GM12892 (cell line): ENCODE measurements at regions not wholly inside any gene's neighbourhood (a gene's known extent, or its start where the extent isn't known, plus 50 kb on each side); places are given as distances from the start of the nearest gene placed in this dataset.
A peak's percentile ranks its signal among the peaks of the same experiment; 100 is the strongest.
"Not testable (repeated sequence)": the region's sequence is repeated elsewhere in the genome, so short reads cannot be mapped to it uniquely, and the experiment has no call there.

Source experiments
- DNase-seq: peaks from one replicate; pipeline ENCODE4 v3.0.0; 2011; ENCODE audit not compliant: insufficient read length
- FAIRE-seq: peaks from 2 replicates; lab custom pipeline; 2011; peaks lifted over from hg19 to GRCh38; lab: Jason Lieb, UNC
- POLR2A ChIP-seq: IDR thresholded peaks from 2 replicates; pipeline ENCODE4 v1.6.1; 2011; ENCODE audit warnings: low read depth, low read length, control low read depth
- POLR2AphosphoS5 ChIP-seq: IDR thresholded peaks from 2 replicates; pipeline ENCODE4 v1.6.1; 2011; ENCODE audit warnings: low read depth, low read length, control low read depth
- TAF1 ChIP-seq: IDR thresholded peaks from 2 replicates; pipeline ENCODE4 v1.6.1; 2011; ENCODE audit warnings: low read depth, mild to moderate bottlenecking, control low read depth, low read length, borderline replicate concordance

DNA sequence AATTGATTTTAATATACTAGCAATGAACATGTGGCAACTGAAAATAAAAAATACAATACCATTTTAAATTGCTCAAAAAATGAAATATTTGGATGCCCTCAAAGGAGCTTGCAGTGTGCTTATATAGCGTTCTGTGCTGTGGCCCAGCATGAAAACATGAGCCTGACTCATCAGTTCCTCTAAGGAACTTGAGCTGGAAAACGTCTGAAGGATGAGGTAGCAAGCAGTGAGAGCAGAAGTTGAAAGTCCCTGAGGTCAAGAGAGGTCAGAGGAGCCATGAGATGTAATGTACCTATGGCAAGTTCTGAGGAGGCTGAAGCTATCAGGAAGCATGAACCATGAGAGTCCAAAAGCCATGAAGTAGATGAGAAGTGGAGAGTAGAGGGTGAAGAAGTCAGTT lies 59.7 kb downstream of the HMGB3 start:
- FAIRE-seq = no peak
- TF ChIP-seq POLR2A = no peak
- no peak for TF ChIP-seq TAF1

GRCh38 chrX:151066373-151066772 lies 83.2 kb downstream of the HMGB3 start:
- not testable (repeated sequence) for DNase-seq, FAIRE-seq

More for the DNA sequence above, 59.7 kb downstream of the HMGB3 start:
- DNase-seq = no peak

GRCh38 chrX:151073767-151074166 lies 90.6 kb downstream of the HMGB3 start:
- no peak for TF ChIP-seq TAF1
- no peak for TF ChIP-seq POLR2A
- no peak for TF ChIP-seq POLR2AphosphoS5

DNA sequence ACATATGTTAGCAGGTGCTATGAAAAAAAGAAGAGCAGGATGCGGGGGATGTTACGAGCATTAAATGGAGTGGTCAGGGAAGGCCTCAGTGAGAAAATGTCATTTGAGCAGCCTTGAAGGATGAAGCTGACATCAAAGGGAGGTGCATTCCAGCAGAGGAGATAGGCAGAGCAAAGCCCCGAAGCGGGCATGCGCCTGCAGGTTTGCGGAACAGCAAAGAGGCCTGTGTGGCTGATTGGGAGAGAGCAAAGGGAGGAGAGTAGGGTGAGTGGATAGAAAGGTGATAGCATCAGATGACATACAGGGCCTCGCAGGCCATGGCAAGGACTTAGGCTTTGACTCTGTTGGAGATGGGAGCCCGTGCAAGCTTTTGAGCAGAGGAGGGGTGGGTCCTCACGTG lies 95.4 kb upstream of the GPR50 start:
- TF ChIP-seq POLR2A = no peak
- TF ChIP-seq TAF1 = no peak
- TF ChIP-seq POLR2AphosphoS5 = no peak
- DNase-seq = no peak

More at GRCh38 chrX:151073767-151074166, 90.6 kb downstream of the HMGB3 start:
- FAIRE-seq (no peak), DNase-seq (no peak)

DNA sequence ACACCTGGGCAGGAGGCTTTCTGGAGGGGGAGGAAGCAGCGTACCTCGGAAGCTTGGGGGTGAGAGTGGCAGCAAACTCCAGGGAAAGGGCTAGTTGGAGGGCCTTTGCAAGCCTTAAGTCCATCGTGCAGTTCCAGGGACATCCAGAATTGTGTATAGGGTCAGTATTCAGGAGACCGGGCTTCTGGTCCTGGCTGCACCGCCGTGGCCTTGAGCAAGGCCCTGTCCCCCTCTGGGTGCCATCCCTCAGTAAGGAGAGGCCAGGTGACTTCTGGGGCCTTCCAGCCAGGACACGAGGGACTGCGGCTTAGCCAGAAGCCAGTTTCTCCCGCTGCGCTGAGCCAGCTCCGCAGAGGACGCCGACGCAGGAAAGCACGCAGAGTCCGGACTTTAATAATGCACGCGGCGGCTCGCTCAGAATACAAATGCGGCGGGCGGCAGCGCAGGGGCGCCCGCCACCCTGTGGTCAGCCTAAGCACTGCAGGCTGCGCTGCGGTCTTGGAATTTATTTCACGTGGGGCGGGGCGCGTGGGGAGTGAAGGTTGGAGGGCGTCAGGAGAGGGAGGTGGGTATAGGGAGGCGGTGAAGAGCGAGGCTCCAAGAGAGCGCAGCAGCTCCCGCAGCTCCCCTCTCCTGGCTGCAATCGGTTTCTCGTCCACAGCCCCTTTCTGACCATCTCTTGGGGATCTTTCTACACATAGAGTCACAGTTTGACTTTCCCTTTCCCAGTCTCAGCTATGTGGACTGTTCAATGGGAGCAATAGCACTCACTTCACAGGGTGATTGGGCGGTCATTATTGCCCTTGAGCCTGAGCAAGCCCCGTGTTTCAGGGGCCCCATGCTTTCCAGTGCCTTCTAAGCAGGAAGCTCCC lies 94.1 kb upstream of the GPR50 start:
- no peak for TF ChIP-seq POLR2AphosphoS5
- no peak for TF ChIP-seq TAF1
- no peak for TF ChIP-seq POLR2A
- FAIRE-seq (peak; percentile 79), DNase-seq (peak; percentile 55)

More for the DNA sequence above, 95.4 kb upstream of the GPR50 start:
- no peak for FAIRE-seq

DNA sequence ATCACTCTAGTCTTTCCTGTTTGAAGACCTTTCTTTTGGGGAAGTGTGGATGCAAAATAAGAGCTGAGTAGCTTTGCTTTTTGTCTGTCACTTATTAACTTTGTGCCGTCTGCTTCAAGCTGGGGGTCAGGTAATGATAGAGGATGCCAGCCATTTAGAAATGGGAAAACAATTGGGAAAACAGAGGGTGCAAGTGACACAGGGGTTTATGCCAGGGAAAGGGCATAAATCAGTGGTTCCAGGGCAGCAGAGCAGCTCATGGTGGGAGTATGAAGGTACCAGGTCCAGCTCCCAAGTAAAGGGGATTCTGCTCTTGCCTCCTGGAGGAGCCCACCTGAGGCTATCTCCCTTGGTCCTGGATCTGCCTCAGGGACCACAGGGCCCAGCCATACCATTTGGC lies 91.9 kb upstream of the GPR50 start:
- DNase-seq (no peak), FAIRE-seq (no peak)
- TF ChIP-seq TAF1 (no peak), POLR2AphosphoS5 (no peak), POLR2A (no peak)

DNA sequence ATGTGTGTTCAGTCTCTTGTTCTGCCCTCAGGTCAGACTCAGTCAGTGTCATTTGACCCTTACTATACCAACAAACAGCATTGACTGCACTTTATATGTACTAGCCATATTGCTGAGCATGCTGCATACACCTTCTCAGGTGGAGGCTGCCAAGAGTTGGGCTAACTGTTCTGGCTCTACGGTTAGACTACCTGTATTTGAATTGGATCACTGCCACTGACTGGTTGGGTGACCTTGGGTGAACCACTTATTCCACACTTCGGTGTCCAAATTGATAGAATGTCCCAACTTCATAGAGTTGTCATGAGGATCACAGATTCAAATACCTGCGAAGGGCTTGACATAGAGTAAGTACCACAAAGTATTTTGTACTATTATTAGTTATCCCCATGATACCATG lies 91.2 kb upstream of the GPR50 start:
- TF ChIP-seq POLR2A = no peak
- no peak for TF ChIP-seq POLR2AphosphoS5
- no peak for TF ChIP-seq TAF1
- DNase-seq (no peak), FAIRE-seq (no peak)

DNA sequence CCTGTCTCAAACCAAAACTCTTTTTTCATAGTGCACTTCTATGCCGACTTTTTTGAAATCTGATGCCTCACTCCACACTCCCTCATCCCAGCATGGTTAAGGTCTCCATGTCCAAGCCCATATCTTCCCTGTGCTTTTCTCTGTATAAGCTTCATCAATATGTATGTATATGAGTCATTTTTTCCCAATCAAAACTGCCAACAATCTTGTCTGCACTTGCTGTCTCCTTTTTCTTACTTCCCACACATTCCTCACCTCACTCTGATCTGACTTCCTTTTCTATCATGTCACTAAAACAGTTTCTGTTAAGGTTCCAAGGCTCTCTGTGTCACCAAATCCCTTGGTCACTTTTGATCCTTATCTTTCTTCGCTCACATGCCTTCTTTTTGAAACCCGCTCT lies 88.2 kb upstream of the GPR50 start:
- no peak for FAIRE-seq
- TF ChIP-seq POLR2AphosphoS5 (no peak), TAF1 (no peak), POLR2A (no peak)
- DNase-seq = no peak

DNA sequence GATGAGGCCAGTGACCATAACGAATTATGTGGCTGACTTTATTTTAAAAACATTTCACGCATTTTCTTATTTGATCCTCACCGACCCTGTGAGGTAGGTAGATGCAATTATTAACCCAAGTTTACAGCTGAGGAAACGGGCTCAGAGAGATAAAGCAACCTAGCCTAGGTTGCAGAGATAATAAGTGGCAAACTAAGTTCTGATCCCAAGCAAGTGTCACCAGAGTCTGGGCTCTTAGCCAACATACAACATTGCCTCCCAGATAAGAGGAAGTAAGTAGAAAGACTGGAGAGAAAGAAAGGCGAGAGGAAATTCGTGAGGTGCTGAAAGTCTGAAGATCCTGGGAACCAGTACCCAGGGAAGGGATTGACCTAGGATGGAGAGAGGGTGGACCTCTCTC lies 77.4 kb upstream of the GPR50 start:
- FAIRE-seq = no peak
- TF ChIP-seq TAF1 (no peak), POLR2AphosphoS5 (no peak), POLR2A (no peak)
- no peak for DNase-seq

DNA sequence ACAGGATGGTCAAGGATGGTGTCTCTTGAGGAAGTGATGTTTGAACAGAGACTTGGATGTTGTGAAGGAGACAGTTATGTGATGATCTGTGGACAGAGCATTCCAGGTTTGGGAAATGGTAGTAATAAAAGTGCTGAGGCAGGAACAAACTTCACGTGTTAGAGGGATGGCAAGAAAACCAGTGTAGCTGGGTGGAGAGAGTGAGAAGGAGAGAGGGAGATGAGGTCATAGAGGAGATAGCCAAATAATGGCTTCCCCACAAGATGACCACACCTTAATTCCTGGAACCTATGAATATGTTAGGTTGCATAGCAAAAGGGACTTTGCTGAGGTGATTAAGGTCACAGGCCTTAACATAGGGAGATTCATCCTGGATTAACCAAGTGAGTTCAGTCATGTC lies 75.6 kb upstream of the GPR50 start:
- DNase-seq (no peak), FAIRE-seq (no peak)
- TF ChIP-seq POLR2A (no peak), TAF1 (no peak), POLR2AphosphoS5 (no peak)

GRCh38 chrX:151113200-151113599 lies 63.2 kb upstream of the GPR50 start:
- not testable (repeated sequence) for DNase-seq, FAIRE-seq
